HepG2 (cell line): ENCODE measurements at regions not wholly inside any gene's neighbourhood (a gene's known extent, or its start where the extent isn't known, plus 50 kb on each side); places are given as distances from the start of the nearest gene placed in this dataset.

Source experiments
- ARID5B ChIP-seq: IDR thresholded peaks from 2 replicates; pipeline ENCODE4 v1.4.0; 2020; ENCODE audit warnings: mild to moderate bottlenecking, missing genetic modification reagents
- DPF2 ChIP-seq: sonication (generic); formaldehyde crosslinking; IDR thresholded peaks from 2 replicates; pipeline ENCODE4 v1.4.0; 2020; ENCODE audit warnings: mild to moderate bottlenecking, low read depth, missing genetic modification reagents, borderline replicate concordance
- FLYWCH1 ChIP-seq: sonication (generic); formaldehyde crosslinking; IDR thresholded peaks from 2 replicates; pipeline ENCODE4 v1.8.1; 2023; ENCODE audit warnings: mild to moderate bottlenecking, missing genetic modification reagents
- KLF15 ChIP-seq: sonication (generic); formaldehyde crosslinking; IDR thresholded peaks from 2 replicates; pipeline ENCODE4 v1.8.1; 2023; ENCODE audit warnings: borderline replicate concordance, mild to moderate bottlenecking, inconsistent platforms, missing genetic modification reagents, mixed read lengths
- MEIS2 ChIP-seq: sonication (generic); formaldehyde crosslinking; IDR thresholded peaks from 2 replicates; pipeline ENCODE4 v1.9.0; 2021; ENCODE audit warnings: mild to moderate bottlenecking, missing genetic modification reagents
- NCOA5 ChIP-seq: sonication (generic); formaldehyde crosslinking; IDR thresholded peaks from 2 replicates; pipeline ENCODE4 v1.4.0; 2020; ENCODE audit warnings: missing genetic modification reagents
- PITX1 ChIP-seq: sonication (generic); formaldehyde crosslinking; IDR thresholded peaks from 2 replicates; pipeline ENCODE4 v1.5.1; 2020; ENCODE audit warnings: mild to moderate bottlenecking, missing genetic modification reagents
- PLSCR1 ChIP-seq: sonication (generic); formaldehyde crosslinking; IDR thresholded peaks from 2 replicates; pipeline ENCODE4 v1.5.0; 2020; ENCODE audit warnings: missing genetic modification reagents, mild to moderate bottlenecking, borderline replicate concordance
- POGK ChIP-seq: sonication (generic); formaldehyde crosslinking; conservative IDR thresholded peaks from 2 replicates; pipeline ENCODE4 v1.8.0; 2022; ENCODE audit warnings: mild to moderate bottlenecking, moderate library complexity, missing genetic modification reagents
- PRDM10 ChIP-seq: sonication (generic); formaldehyde crosslinking; IDR thresholded peaks from 2 replicates; pipeline ENCODE4 v1.4.0; 2020; ENCODE audit warnings: low read depth, missing genetic modification reagents
- SMC3 ChIP-seq: IDR thresholded peaks from 2 replicates; pipeline ENCODE4 v1.6.1; 2011; ENCODE audit warnings: low read length, improper control_type of control experiment
- SNAPC5 ChIP-seq: sonication (generic); formaldehyde crosslinking; IDR thresholded peaks from 2 replicates; pipeline ENCODE4 v1.8.1; 2023; ENCODE audit warnings: mild to moderate bottlenecking, missing genetic modification reagents, borderline replicate concordance
- SRF ChIP-seq: IDR thresholded peaks from 2 replicates; pipeline ENCODE4 v1.6.1; 2011; ENCODE audit warnings: mild to moderate bottlenecking, low read depth, low read length, moderate library complexity
- THAP11 ChIP-seq: IDR thresholded peaks from 2 replicates; pipeline ENCODE4 v1.6.1; 2016; ENCODE audit warnings: missing biosample characterization, missing genetic modification reagents
- ZFP1 ChIP-seq: IDR thresholded peaks from 2 replicates; pipeline ENCODE4 v1.6.1; 2016
- ZNF256 ChIP-seq: sonication (generic); formaldehyde crosslinking; conservative IDR thresholded peaks from 2 replicates; pipeline ENCODE4 v1.4.0; 2020; ENCODE audit warnings: missing genetic modification reagents
- ZNF382 ChIP-seq: sonication (generic); formaldehyde crosslinking; IDR thresholded peaks from 2 replicates; pipeline ENCODE4 v1.5.0; 2020; ENCODE audit warnings: missing genetic modification reagents, mild to moderate bottlenecking, borderline replicate concordance
- ZNF546 ChIP-seq: sonication (generic); formaldehyde crosslinking; conservative IDR thresholded peaks from 2 replicates; pipeline ENCODE4 v1.8.1; 2023; ENCODE audit warnings: mild to moderate bottlenecking, missing genetic modification reagents
- ZNF557 ChIP-seq: sonication (generic); formaldehyde crosslinking; IDR thresholded peaks from 2 replicates; pipeline ENCODE4 v1.4.0; 2020; ENCODE audit warnings: missing genetic modification reagents
- ZNF562 ChIP-seq: sonication (generic); formaldehyde crosslinking; IDR thresholded peaks from 2 replicates; pipeline ENCODE4 v1.8.0; 2022; ENCODE audit warnings: missing genetic modification reagents, borderline replicate concordance
- ZNF629 ChIP-seq: sonication (generic); formaldehyde crosslinking; conservative IDR thresholded peaks from 2 replicates; pipeline ENCODE4 v1.5.0; 2020; ENCODE audit warnings: missing genetic modification reagents

- no peak for TF ChIP-seq ZNF562
- TF ChIP-seq PLSCR1 (CRISPR knock-in tag): no peak
- TF ChIP-seq ZFP1 (CRISPR knock-in tag): 0 out of 2 replicates have a peak, but pooled peaks have one; percentile 43
- TF ChIP-seq FLYWCH1: no peak
- TF ChIP-seq SNAPC5 (CRISPR knock-in tag): no peak
- peak; percentile 1; the same call in 1 of the 2 replicates for TF ChIP-seq SMC3
- no peak for TF ChIP-seq KLF15
- TF ChIP-seq ZNF629 (CRISPR knock-in tag): peak; percentile 41; the same call in 1 of the 2 replicates
- TF ChIP-seq MEIS2 (CRISPR knock-in tag): peak; percentile 91
- no peak for TF ChIP-seq POGK (CRISPR knock-in tag)
- TF ChIP-seq ZNF382 (CRISPR knock-in tag): no peak
- peak; percentile 70 for TF ChIP-seq SRF
- TF ChIP-seq PITX1: peak; percentile 61; the same call in 1 of the 2 replicates
- 0 out of 2 replicates have a peak, but pooled peaks have one; percentile 20 for TF ChIP-seq ZNF256 (CRISPR knock-in tag)
- TF ChIP-seq PRDM10 (CRISPR knock-in tag): peak; percentile 45; the same call in 1 of the 2 replicates
- peak; percentile 43; the same call in 1 of the 2 replicates for TF ChIP-seq THAP11 (CRISPR knock-in tag)
- 0 out of 2 replicates have a peak, but pooled peaks have one; percentile 50 for TF ChIP-seq ZNF557 (CRISPR knock-in tag)
- TF ChIP-seq ARID5B: peak; percentile 74
- 0 out of 2 replicates have a peak, but pooled peaks have one; percentile 35 for TF ChIP-seq DPF2 (CRISPR knock-in tag)
- TF ChIP-seq ZNF546 (CRISPR knock-in tag): no peak
- no peak for TF ChIP-seq NCOA5 (CRISPR knock-in tag)
Measured at GRCh38 chr19:34306213-34306661, 51.9 kb downstream of the GARRE1 start (continued).
